HEK293 (cell line): ENCODE measurements at regions not wholly inside any gene's neighbourhood (a gene's known extent, or its start where the extent isn't known, plus 50 kb on each side); places are given as distances from the start of the nearest gene placed in this dataset.

Source experiments
- CTCF ChIA-PET: fragments of 350-600 bp; formaldehyde crosslinking; extraction: SDS; loops from one replicate; lab custom pipeline; 2021; ENCODE audit warnings: antibody characterized with exemption; lab: Yijun Ruan, JAX
- POLR2A ChIA-PET: fragments of 300-600 bp; formaldehyde crosslinking; extraction: SDS; loops from one replicate; lab custom pipeline; 2020; ENCODE audit warnings: antibody characterized with exemption, inconsistent platforms; lab: Yijun Ruan, JAX
- H3K27ac ChIP-seq: fragments of 200-500 bp; sonication (Bioruptor generic); 2 replicates; pipeline ENCODE4 v1.5.1; 2014; ENCODE audit warnings: low read depth, low read length, control low read depth, inconsistent platforms; ENCODE audit errors: extremely low read depth
- H3K36me3 ChIP-seq, 2 experiments: fragments of 200-500 bp in 1 of 2; sonication (Bioruptor generic) in 1 of 2; 1 replicate in 1 of 2; 2 replicates in 1 of 2; pipeline ENCODE4 v1.5.1; 2014 to 2017; ENCODE audit warnings: inconsistent platforms in 2 of 2, low read length in 2 of 2; ENCODE audit not compliant: control insufficient read depth in 2 of 2, insufficient read depth in 1 of 2
- H3K4me1 ChIP-seq: fragments of 200-500 bp; sonication (Bioruptor generic); 2 replicates; pipeline ENCODE4 v1.5.1; 2014; ENCODE audit warnings: mild to moderate bottlenecking, low read length, inconsistent platforms; ENCODE audit not compliant: control insufficient read depth, insufficient read depth
- H3K4me3 ChIP-seq: 2 replicates; pipeline ENCODE4 v1.5.1; 2011; ENCODE audit warnings: low read depth, mild to moderate bottlenecking, control low read depth, low read length, moderate library complexity
- H3K9me3 ChIP-seq: fragments of 200-500 bp; sonication (Bioruptor generic); 2 replicates; pipeline ENCODE4 v1.5.1; 2014; ENCODE audit warnings: low read depth, low read length, inconsistent platforms; ENCODE audit not compliant: control insufficient read depth, insufficient read depth
- AEBP2 ChIP-seq: fragments of 450-650 bp; formaldehyde crosslinking; IDR thresholded peaks from 2 replicates; pipeline ENCODE4 v1.5.1; 2016; ENCODE audit warnings: missing biosample characterization, missing genetic modification characterization, borderline replicate concordance
- HOXD13 ChIP-seq: sonication (generic); formaldehyde crosslinking; IDR thresholded peaks from 2 replicates; pipeline ENCODE4 v1.8.0; 2022; ENCODE audit warnings: missing genetic modification reagents, borderline replicate concordance
- IKZF3 ChIP-seq: fragments of 450-650 bp; IDR thresholded peaks from 2 replicates; pipeline ENCODE4 v1.5.0; 2018; ENCODE audit warnings: missing biosample characterization, mild to moderate bottlenecking, missing genetic modification characterization, moderate library complexity
- KLF17 ChIP-seq: fragments of 450-650 bp; formaldehyde crosslinking; IDR thresholded peaks from 2 replicates; pipeline ENCODE4 v1.5.1; 2016; ENCODE audit warnings: missing biosample characterization, missing genetic modification characterization
- MYNN ChIP-seq: fragments of 450-650 bp; formaldehyde crosslinking; IDR thresholded peaks from 2 replicates; pipeline ENCODE4 v1.5.1; 2016; ENCODE audit warnings: missing biosample characterization, missing genetic modification characterization, borderline replicate concordance
- PRDM2 ChIP-seq: fragments of 450-650 bp; formaldehyde crosslinking; IDR thresholded peaks from 2 replicates; pipeline ENCODE4 v1.5.1; 2016; ENCODE audit warnings: missing biosample characterization, missing genetic modification characterization, borderline replicate concordance
- SCRT1 ChIP-seq: fragments of 450-650 bp; formaldehyde crosslinking; IDR thresholded peaks from 2 replicates; pipeline ENCODE4 v1.5.1; 2016; ENCODE audit warnings: missing biosample characterization, missing genetic modification characterization, borderline replicate concordance
- TSHZ1 ChIP-seq: fragments of 450-650 bp; formaldehyde crosslinking; IDR thresholded peaks from 2 replicates; pipeline ENCODE4 v1.5.1; 2016; ENCODE audit warnings: missing biosample characterization, missing genetic modification characterization, borderline replicate concordance
- ZBTB11 ChIP-seq: fragments of 450-650 bp; formaldehyde crosslinking; conservative IDR thresholded peaks from 2 replicates; pipeline ENCODE4 v1.5.1; 2016; ENCODE audit warnings: low read depth, missing biosample characterization, missing genetic modification characterization
- ZNF155 ChIP-seq: fragments of 450-650 bp; formaldehyde crosslinking; IDR thresholded peaks from 2 replicates; pipeline ENCODE4 v1.5.1; 2016; ENCODE audit warnings: missing biosample characterization, missing genetic modification characterization
- ZNF175 ChIP-seq: fragments of 450-650 bp; formaldehyde crosslinking; IDR thresholded peaks from 2 replicates; pipeline ENCODE4 v1.5.1; 2016; ENCODE audit warnings: missing biosample characterization, missing genetic modification characterization
- ZNF24 ChIP-seq: fragments of 450-650 bp; formaldehyde crosslinking; IDR thresholded peaks from 2 replicates; pipeline ENCODE4 v1.5.1; 2016; ENCODE audit warnings: missing biosample characterization, missing genetic modification characterization
- ZNF510 ChIP-seq: fragments of 450-650 bp; formaldehyde crosslinking; IDR thresholded peaks from 2 replicates; pipeline ENCODE4 v1.5.1; 2018; ENCODE audit warnings: mild to moderate bottlenecking, missing genetic modification characterization, missing biosample characterization; ENCODE audit not compliant: insufficient replicate concordance
- ZNF513 ChIP-seq: fragments of 450-650 bp; IDR thresholded peaks from 2 replicates; pipeline ENCODE4 v1.5.1; 2018; ENCODE audit warnings: missing biosample characterization, missing genetic modification characterization
- ZNF544 ChIP-seq: fragments of 450-650 bp; formaldehyde crosslinking; IDR thresholded peaks from 2 replicates; pipeline ENCODE4 v1.5.0; 2017; ENCODE audit warnings: missing biosample characterization, missing genetic modification characterization
- ZNF623 ChIP-seq: fragments of 450-650 bp; formaldehyde crosslinking; IDR thresholded peaks from 2 replicates; pipeline ENCODE4 v1.5.1; 2016; ENCODE audit warnings: missing biosample characterization, missing genetic modification characterization
- ZNF791 ChIP-seq: fragments of 450-650 bp; formaldehyde crosslinking; IDR thresholded peaks from 2 replicates; pipeline ENCODE4 v1.5.1; 2016; ENCODE audit warnings: missing biosample characterization, missing genetic modification characterization
- ZNF830 ChIP-seq: fragments of 450-650 bp; IDR thresholded peaks from 2 replicates; pipeline ENCODE4 v1.5.0; 2018; ENCODE audit warnings: missing biosample characterization, missing genetic modification characterization, low read depth, mild to moderate bottlenecking, moderate library complexity

- TF ChIP-seq ZNF513 (tag by site-specific recombination) = no peak
These were observed 102.9 kb upstream of the OR5AK2 start (continued) for GRCh38 chr11:56885854-56886253.

- no peaks in the 10 kb centered on the region for H3K9me3 ChIP-seq
- no peak overlapping the region for H3K4me3 ChIP-seq
- no peaks in the 10 kb centered on the region for H3K4me1 ChIP-seq
- no peak for TF ChIP-seq PRDM2 (tag by site-specific recombination)
- no peak for TF ChIP-seq TSHZ1 (tag by site-specific recombination)
- no peak for TF ChIP-seq SCRT1 (tag by site-specific recombination)
- TF ChIP-seq ZNF175 (tag by site-specific recombination) = no peak
- TF ChIP-seq MYNN (tag by site-specific recombination) = no peak
- TF ChIP-seq ZNF510 (tag by site-specific recombination) = no peak
- no peak for TF ChIP-seq ZNF544 (tag by site-specific recombination)
- TF ChIP-seq ZNF830 (tag by site-specific recombination) = no peak
- no peak for TF ChIP-seq KLF17 (tag by site-specific recombination)
- TF ChIP-seq AEBP2 = no peak
- TF ChIP-seq ZNF791 (tag by site-specific recombination) = no peak
- no peak for TF ChIP-seq IKZF3
- TF ChIP-seq HOXD13 (CRISPR knock-in tag) = no peak
- no peak for TF ChIP-seq ZBTB11
- no peak for TF ChIP-seq ZNF623
- TF ChIP-seq ZNF24 = no peak
- TF ChIP-seq ZNF155 (tag by site-specific recombination) = no peak
- ChIA-PET CTCF (no interaction called here), POLR2A (no interaction called here)
- H3K27ac ChIP-seq = no peak overlapping the region
- H3K36me3 ChIP-seq = no peaks in the 10 kb centered on the region
These were observed 103.5 kb upstream of the OR5AK2 start for GRCh38 chr11:56885177-56885576.
